ENCODE measurements at regions not wholly inside any gene's neighbourhood (a gene's known extent, or its start where the extent isn't known, plus 50 kb on each side); places are given as distances from the start of the nearest gene placed in this dataset.

DNA sequence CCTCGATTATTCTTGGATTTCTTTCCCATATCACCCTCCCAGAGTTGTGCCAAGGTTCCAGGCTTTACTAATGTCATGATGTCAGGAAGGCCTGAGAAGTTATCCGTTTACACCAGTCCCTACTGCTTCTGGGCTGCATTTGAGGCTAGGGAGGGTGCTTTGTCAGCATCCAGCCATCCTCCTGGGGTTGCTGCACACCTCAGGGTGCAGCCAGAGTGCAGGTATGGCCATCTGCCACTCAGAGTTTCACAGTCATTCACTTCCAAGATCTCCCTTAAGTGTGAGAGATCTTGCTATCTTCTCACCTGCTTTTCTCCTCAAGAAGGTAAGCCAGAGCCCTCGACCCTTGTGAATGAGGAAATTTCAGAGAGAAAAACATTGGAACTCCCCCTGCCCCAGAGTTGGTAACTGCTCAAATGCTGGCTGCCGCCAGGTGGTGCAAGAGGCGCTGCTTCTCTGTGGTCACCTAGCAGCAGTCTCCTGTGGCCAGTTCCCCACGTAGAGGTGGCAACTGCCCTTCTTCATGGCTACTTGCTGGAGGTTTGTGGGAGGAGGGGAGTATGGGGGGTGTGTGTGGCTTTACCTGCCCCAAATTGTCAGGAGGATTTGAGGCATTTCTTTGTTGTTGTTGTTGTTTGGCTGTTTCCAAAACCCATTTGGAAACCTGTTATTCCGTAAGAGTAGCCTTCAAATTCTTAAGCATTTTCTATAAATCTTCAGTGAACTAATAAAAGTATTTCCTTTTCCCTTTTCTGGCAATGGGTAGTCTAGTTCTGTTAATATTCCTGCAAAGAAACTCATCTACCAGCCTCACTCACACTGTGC, 259.6 kb upstream of the DMRT1 start (continued):
- TF ChIP-seq, protein P1, sequence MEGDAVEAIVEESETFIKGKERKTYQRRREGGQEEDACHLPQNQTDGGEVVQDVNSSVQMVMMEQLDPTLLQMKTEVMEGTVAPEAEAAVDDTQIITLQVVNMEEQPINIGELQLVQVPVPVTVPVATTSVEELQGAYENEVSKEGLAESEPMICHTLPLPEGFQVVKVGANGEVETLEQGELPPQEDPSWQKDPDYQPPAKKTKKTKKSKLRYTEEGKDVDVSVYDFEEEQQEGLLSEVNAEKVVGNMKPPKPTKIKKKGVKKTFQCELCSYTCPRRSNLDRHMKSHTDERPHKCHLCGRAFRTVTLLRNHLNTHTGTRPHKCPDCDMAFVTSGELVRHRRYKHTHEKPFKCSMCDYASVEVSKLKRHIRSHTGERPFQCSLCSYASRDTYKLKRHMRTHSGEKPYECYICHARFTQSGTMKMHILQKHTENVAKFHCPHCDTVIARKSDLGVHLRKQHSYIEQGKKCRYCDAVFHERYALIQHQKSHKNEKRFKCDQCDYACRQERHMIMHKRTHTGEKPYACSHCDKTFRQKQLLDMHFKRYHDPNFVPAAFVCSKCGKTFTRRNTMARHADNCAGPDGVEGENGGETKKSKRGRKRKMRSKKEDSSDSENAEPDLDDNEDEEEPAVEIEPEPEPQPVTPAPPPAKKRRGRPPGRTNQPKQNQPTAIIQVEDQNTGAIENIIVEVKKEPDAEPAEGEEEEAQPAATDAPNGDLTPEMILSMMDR (CRISPR knock-in tag; IDR thresholded peaks at IDR 0.05): peak; percentile 85
- peak; percentile 42 for TF ChIP-seq XRCC5 (optimal IDR thresholded peaks at IDR 0.05; ENCODE audit: low read length)
- no peak for TF ChIP-seq MLLT10 (CRISPR knock-in tag; IDR thresholded peaks at IDR 0.05)
- TF ChIP-seq ZC3H13 (CRISPR knock-in tag; IDR thresholded peaks at IDR 0.05): no peak
- TF ChIP-seq ZNF619 (CRISPR knock-in tag; IDR thresholded peaks at IDR 0.05): no peak
- no peak for TF ChIP-seq ZNF572 (CRISPR knock-in tag; IDR thresholded peaks at IDR 0.05)
- peak; percentile 82 for TF ChIP-seq RAD21 (CRISPR knock-in tag; IDR thresholded peaks at IDR 0.05)
- no peak for TF ChIP-seq POLR2G (IDR thresholded peaks at IDR 0.05; ENCODE audit: low read depth, low read length)
- no peak for TF ChIP-seq KAT2B (IDR thresholded peaks at IDR 0.05; ENCODE audit: borderline replicate concordance, low read depth, low read length)
- no peak for TF ChIP-seq PITX1 (CRISPR knock-in tag; IDR thresholded peaks at IDR 0.05)
- TF ChIP-seq, protein P2, sequence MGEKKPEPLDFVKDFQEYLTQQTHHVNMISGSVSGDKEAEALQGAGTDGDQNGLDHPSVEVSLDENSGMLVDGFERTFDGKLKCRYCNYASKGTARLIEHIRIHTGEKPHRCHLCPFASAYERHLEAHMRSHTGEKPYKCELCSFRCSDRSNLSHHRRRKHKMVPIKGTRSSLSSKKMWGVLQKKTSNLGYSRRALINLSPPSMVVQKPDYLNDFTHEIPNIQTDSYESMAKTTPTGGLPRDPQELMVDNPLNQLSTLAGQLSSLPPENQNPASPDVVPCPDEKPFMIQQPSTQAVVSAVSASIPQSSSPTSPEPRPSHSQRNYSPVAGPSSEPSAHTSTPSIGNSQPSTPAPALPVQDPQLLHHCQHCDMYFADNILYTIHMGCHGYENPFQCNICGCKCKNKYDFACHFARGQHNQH (CRISPR knock-in tag; IDR thresholded peaks at IDR 0.05): no peak

Data from HepG2 (cell line).